Ascending aorta (tissue), 2 donors: ENCODE measurements at regions not wholly inside any gene's neighbourhood (a gene's known extent, or its start where the extent isn't known, plus 50 kb on each side); places are given as distances from the start of the nearest gene placed in this dataset.

Experiments used
- DNase-seq, 2 donors: peaks; one replicate each; pipeline ENCODE4 v3.0.0-alpha.2; 2019; ENCODE audit warnings: low spot score in 2 of 2
- H3K27ac ChIP-seq, 2 donors: fragments of 200-600 bp; sonication (generic); one replicate each; pipeline ENCODE4 v1.5.1; 2016 to 2017; ENCODE audit warnings: mild to moderate bottlenecking in 1 of 2
- H3K27me3 ChIP-seq: fragments of 200-600 bp; sonication (generic); one replicate; pipeline ENCODE4 v1.5.1; 2017
- H3K36me3 ChIP-seq, 2 donors: fragments of 200-600 bp; sonication (generic); one replicate each; pipeline ENCODE4 v1.5.1; 2016
- H3K4me1 ChIP-seq, 2 donors: fragments of 200-600 bp; sonication (generic); one replicate each; pipeline ENCODE4 v1.5.1; 2016 to 2017; ENCODE audit warnings: mild to moderate bottlenecking in 1 of 2
- H3K4me3 ChIP-seq, 2 donors: fragments of 200-600 bp; sonication (generic); one replicate each; pipeline ENCODE4 v1.5.1; 2016 to 2017; ENCODE audit warnings: mild to moderate bottlenecking in 1 of 2
- H3K9me3 ChIP-seq, 2 donors: fragments of 200-600 bp; sonication (generic); one replicate each; pipeline ENCODE4 v1.5.1; 2016
- CTCF ChIP-seq, 3 experiments: fragments of 200-600 bp in 2 of 3; fragments of 450-650 bp in 1 of 3; sonication (generic) in 2 of 3; IDR thresholded peaks; one replicate each; pipeline ENCODE4 v1.5.1; 2016 to 2019; ENCODE audit warnings: antibody characterized with exemption in 3 of 3, mild to moderate bottlenecking in 1 of 3, moderate library complexity in 1 of 3
- intact Hi-C: fragments of 100-400 bp; cut with DNase I; formaldehyde crosslinking; loops from one replicate; pipeline ENCODE4 v1.15.1; 2023

GRCh38 chr4:125620066-125620860 lies 305.5 kb downstream of the FAT4 start:
- Histone ChIP-seq H3K9me3 (no peaks in the 10 kb centered on the region), H3K4me3 (peak overlapping the region in 1 of 2 donors; percentile 25), H3K4me1 (no peaks in the 10 kb centered on the region), H3K36me3 (no peaks in the 10 kb centered on the region), H3K27ac (no peak overlapping the region), H3K27me3 (no peaks in the 10 kb centered on the region)
- intact Hi-C loops, result no loop called here
- DNase-seq, result no peak
- TF ChIP-seq CTCF (IDR thresholded peaks at IDR 0.05), result no peak

DNA sequence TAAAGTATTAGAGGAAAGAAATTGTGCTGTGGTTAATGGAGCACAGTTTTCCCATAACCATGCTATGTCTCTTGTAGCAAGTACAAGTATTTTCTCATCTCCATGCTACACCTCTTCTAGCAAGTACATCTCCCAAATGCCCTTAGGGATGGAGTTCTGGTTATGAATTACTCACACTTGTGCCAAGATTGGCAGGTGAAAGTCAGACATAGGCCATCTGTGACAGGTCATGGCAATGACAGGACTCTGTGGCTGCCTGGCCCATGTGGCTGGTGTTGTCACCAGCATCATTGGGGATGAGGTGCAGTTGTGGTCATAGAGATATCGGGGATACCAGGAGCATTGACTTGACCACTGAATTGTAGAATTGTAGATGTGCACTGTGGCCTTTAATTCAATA lies 310.2 kb downstream of the FAT4 start:
- Histone ChIP-seq H3K4me3 (no peak overlapping the region), H3K9me3 (no peaks in the 10 kb centered on the region), H3K36me3 (no peaks in the 10 kb centered on the region), H3K27ac (no peak overlapping the region), H3K4me1 (no peaks in the 10 kb centered on the region), H3K27me3 (no peaks in the 10 kb centered on the region)
- TF ChIP-seq CTCF (IDR thresholded peaks at IDR 0.05), result no peak
- intact Hi-C loops, result no loop called here
- no peak for DNase-seq

- Histone ChIP-seq H3K27me3 (no peaks in the 10 kb centered on the region), H3K4me1 (no peaks in the 10 kb centered on the region), H3K36me3 (no peaks in the 10 kb centered on the region), H3K27ac (no peak overlapping the region), H3K9me3 (no peaks in the 10 kb centered on the region), H3K4me3 (no peak overlapping the region)
- intact Hi-C loops, result no loop called here
- no peak for DNase-seq
- TF ChIP-seq CTCF (IDR thresholded peaks at IDR 0.05), result no peak
Observed at GRCh38 chr4:125626946-125627345, 312.2 kb downstream of the FAT4 start.

DNA sequence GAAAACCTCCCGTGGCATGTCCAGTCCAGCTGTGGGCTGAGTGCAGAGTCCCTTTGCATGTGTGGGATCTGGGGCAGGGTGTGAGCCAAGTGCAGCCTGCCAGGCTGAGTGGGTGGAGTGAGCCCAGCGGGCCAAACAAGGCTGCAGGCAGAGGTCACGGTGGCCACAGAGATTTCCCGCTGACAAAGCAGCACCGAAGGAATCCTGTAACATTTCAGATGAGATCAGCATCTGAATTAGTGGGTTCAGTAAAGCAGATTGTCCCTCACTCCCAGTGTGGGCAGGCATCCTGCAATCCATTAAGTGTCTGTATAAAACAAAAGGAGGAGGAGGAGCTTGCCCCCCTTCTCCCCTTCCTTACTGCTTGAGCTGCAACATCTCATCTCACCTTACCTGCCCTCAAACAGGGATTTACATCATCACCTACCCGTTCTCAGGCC lies 324.4 kb downstream of the FAT4 start:
- Histone ChIP-seq H3K27me3 (no peaks in the 10 kb centered on the region), H3K36me3 (no peaks in the 10 kb centered on the region), H3K4me1 (peaks cover 0 to 4% of the 10 kb centered on the region in 2 donors), H3K4me3 (peak overlapping the region in 1 of 2 donors; percentile 5), H3K9me3 (no peaks in the 10 kb centered on the region), H3K27ac (no peak overlapping the region)
- intact Hi-C loops, result no loop called here
- DNase-seq, result no peak
- no peak for TF ChIP-seq CTCF (IDR thresholded peaks at IDR 0.05)

DNA sequence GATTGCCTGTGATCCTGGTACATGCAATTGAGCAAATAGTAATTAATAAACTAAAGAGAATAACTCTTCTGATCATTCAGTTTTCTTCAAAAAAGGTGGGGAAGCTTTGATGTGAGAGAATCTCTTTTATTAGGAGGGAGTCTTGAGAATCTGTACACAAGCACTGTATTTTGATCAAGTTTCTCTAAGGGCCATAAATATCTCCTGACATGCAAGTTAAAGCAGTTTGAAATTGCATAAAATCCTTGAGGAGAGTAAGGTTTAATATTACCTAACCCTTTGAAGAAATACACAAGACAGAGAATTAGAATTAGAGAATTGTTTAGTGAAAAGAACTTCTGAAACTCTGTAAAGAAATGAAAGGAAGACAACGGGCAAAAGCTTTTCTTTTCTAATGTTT lies 326.9 kb downstream of the FAT4 start:
- intact Hi-C loops, result no loop called here
- Histone ChIP-seq H3K27me3 (no peaks in the 10 kb centered on the region), H3K9me3 (no peaks in the 10 kb centered on the region)

More for the DNA sequence above, 326.9 kb downstream of the FAT4 start:
- TF ChIP-seq CTCF (IDR thresholded peaks at IDR 0.05), result no peak
- no peaks in the 10 kb centered on the region for H3K36me3 ChIP-seq
- no peak for DNase-seq
- no peak overlapping the region for H3K27ac ChIP-seq
- H3K4me3 ChIP-seq, result no peak overlapping the region
- peaks cover 0 to 4% of the 10 kb centered on the region in 2 donors for H3K4me1 ChIP-seq
